ENCODE measurements at regions not wholly inside any gene's neighbourhood (a gene's known extent, or its start where the extent isn't known, plus 50 kb on each side); places are given as distances from the start of the nearest gene placed in this dataset.
"Not testable (repeated sequence)": the region's sequence is repeated elsewhere in the genome, so short reads cannot be mapped to it uniquely, and the experiment has no call there.

DNA sequence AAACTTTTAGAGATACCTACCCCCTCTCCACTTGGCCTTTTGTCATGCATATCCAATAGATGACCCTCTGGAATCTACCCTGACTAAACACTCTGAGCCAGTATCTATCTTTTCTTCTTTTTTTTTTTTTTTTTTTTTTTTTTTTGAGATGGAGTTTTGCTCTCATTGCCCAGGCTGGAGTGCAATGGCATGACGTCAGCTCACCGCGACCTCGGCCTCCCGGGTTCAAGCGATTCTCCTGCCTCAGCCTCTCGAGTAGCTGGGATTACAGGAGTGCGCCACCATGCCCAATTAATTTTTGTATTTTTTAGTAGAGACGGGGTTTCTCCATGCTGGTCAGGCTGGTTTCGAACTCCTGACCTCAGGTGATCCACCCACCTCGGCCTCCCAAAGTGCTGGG, 50.8 kb upstream of the GRIN2B start:
- not testable (repeated sequence) for H3K27me3 ChIP-seq (replicated peaks; ENCODE audit: control insufficient read depth, insufficient read depth, low read length); H3K4me3 ChIP-seq (replicated peaks; ENCODE audit: low read depth, low read length); H3K36me3 ChIP-seq (ENCODE audit: control insufficient read depth, insufficient read depth, low read length); DNase-seq (ENCODE audit: extremely low read depth, insufficient read length)

DNA sequence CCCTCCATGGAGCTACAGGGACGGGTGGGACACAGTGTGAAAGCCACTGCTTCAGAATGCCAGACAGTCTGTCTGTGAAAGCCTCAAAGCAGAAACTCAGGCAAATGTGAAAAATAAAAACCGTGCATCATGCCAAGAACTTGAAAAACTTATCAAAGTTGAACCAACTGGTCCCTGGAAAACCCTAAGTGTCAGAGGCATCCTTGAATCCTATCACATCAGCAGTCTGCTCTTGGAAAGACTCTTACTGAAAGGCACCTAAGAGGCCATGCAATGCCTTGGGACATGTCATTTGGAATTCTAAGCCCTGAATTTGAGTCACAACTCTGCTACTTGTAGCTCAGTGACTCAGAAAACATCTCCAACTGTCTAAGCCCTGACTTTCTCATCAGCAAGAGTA, 62.4 kb upstream of the GRIN2B start:
- Histone ChIP-seq H3K4me3 (replicated peaks; ENCODE audit: low read depth, low read length) (no peak overlapping the region), H3K36me3 (ENCODE audit: control insufficient read depth, insufficient read depth, low read length) (no peaks in the 10 kb centered on the region), H3K27me3 (replicated peaks; ENCODE audit: control insufficient read depth, insufficient read depth, low read length) (no peaks in the 10 kb centered on the region)
- DNase-seq (ENCODE audit: extremely low read depth, insufficient read length) = no peak
- TF ChIP-seq, protein P1, sequence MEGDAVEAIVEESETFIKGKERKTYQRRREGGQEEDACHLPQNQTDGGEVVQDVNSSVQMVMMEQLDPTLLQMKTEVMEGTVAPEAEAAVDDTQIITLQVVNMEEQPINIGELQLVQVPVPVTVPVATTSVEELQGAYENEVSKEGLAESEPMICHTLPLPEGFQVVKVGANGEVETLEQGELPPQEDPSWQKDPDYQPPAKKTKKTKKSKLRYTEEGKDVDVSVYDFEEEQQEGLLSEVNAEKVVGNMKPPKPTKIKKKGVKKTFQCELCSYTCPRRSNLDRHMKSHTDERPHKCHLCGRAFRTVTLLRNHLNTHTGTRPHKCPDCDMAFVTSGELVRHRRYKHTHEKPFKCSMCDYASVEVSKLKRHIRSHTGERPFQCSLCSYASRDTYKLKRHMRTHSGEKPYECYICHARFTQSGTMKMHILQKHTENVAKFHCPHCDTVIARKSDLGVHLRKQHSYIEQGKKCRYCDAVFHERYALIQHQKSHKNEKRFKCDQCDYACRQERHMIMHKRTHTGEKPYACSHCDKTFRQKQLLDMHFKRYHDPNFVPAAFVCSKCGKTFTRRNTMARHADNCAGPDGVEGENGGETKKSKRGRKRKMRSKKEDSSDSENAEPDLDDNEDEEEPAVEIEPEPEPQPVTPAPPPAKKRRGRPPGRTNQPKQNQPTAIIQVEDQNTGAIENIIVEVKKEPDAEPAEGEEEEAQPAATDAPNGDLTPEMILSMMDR (IDR thresholded peaks at IDR 0.05; ENCODE audit: insufficient read depth, low read length, poor library complexity, severe bottlenecking) = no peak

DNA sequence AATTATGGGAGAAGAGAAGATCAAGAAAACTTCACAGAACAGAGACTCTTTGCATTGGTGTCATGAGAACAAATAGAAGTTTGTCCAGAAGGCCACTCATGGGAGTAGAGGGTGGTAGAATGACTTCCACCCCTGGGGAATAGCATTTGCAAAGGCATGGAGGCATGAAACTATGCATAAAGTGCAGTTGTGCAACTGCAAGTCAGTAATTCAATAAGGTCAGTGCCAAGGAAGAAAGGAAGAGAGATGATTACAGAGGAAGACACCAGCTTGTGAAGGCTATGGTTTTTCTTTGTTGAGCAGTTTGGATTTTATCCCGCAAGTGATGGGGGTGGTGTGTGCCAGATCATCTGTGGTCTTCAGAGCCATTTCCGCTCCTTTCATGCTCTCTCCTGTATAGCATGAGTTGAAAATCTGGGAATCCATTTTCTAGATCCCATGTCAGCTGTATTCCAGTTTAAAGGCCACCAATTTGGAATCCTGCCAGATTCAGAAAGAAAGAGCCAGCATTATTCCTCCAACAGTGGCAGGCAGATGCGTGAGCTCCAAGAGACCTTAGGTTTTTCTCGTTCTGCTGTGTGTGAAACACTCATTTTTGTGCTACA, 67.6 kb upstream of the GRIN2B start:
- DNase-seq (ENCODE audit: extremely low read depth, insufficient read length) = no peak
- TF ChIP-seq, protein P1 (IDR thresholded peaks at IDR 0.05; ENCODE audit: insufficient read depth, low read length, poor library complexity, severe bottlenecking) = no peak
- Histone ChIP-seq H3K4me3 (replicated peaks; ENCODE audit: low read depth, low read length) (no peak overlapping the region), H3K36me3 (ENCODE audit: control insufficient read depth, insufficient read depth, low read length) (no peaks in the 10 kb centered on the region), H3K27me3 (replicated peaks; ENCODE audit: control insufficient read depth, insufficient read depth, low read length) (no peaks in the 10 kb centered on the region)

DNA sequence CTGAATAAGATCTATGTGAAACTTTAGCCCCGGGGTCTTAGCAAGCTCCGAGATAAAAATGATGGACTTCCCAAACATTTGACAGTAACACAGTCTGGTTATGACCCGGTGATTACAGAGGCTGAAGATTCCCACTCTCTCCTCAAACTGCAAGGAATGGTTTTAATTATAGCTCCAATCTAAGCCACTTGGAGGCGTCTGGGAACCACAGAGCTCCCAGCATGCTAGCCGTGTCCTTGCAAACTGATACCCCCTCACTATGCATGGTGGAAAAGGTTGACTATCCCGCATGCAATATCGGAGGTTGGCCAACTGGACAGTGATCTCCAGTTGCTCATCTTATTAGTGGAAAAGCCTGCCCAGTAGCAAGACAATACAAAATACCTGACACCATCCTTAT, 76.5 kb upstream of the GRIN2B start:
- H3K4me3 ChIP-seq (replicated peaks; ENCODE audit: low read depth, low read length) = no peak overlapping the region
- H3K36me3 ChIP-seq (ENCODE audit: control insufficient read depth, insufficient read depth, low read length) = no peaks in the 10 kb centered on the region
- DNase-seq (ENCODE audit: extremely low read depth, insufficient read length) = no peak
- TF ChIP-seq, protein P1 (IDR thresholded peaks at IDR 0.05; ENCODE audit: insufficient read depth, low read length, poor library complexity, severe bottlenecking) = no peak
- no peaks in the 10 kb centered on the region; the same call in 1 of the 2 replicates for H3K27me3 ChIP-seq (replicated peaks; ENCODE audit: control insufficient read depth, insufficient read depth, low read length)

DNA sequence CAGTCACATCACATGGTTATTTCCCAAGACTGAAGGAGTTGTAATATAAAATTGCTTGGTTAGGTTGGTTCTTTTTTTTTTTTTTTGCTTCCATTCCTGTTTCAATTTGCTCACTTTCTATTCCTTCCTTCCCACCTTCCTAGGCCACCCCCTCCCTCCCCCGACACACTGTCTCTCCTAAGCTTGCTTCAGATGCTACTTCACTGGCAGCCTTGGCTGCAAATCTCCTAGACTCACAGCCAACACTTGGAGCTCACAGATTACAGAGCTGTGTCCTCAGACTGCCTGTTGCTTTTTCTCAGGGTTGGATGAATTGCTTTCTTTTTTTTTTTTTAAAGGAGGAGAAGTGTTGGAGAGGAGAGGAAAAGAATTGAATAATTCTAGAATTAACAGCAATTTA, 77.3 kb upstream of the GRIN2B start:
- Histone ChIP-seq H3K36me3 (ENCODE audit: control insufficient read depth, insufficient read depth, low read length) (no peaks in the 10 kb centered on the region), H3K4me3 (replicated peaks; ENCODE audit: low read depth, low read length) (no peak overlapping the region), H3K27me3 (replicated peaks; ENCODE audit: control insufficient read depth, insufficient read depth, low read length) (no peaks in the 10 kb centered on the region; the same call in 1 of the 2 replicates)
- TF ChIP-seq, protein P1 (IDR thresholded peaks at IDR 0.05; ENCODE audit: insufficient read depth, low read length, poor library complexity, severe bottlenecking) = no peak
- no peak for DNase-seq (ENCODE audit: extremely low read depth, insufficient read length)

DNA sequence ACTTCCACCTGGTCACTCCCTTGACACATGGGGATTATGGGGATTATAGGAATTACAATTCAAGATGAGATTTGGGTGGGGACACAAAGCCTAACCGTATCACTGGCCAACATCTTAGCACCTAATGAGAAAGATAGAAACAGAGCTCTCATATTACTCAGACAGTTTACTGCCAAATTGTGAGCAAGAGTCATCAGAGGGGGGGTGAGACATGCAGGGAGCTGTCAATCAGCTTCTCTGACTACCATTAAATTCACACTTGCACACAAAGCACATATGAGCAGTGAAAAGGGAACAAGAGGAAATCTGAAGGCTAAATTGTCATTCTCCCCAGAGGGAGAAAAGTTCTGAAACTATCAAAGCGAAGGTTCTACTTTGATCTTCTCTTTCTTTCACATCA, 78.1 kb upstream of the GRIN2B start:
- no peak overlapping the region for H3K4me3 ChIP-seq (replicated peaks; ENCODE audit: low read depth, low read length)
- no peaks in the 10 kb centered on the region; the same call in 1 of the 2 replicates for H3K27me3 ChIP-seq (replicated peaks; ENCODE audit: control insufficient read depth, insufficient read depth, low read length)
- no peak for DNase-seq (ENCODE audit: extremely low read depth, insufficient read length)
- TF ChIP-seq, protein P1 (IDR thresholded peaks at IDR 0.05; ENCODE audit: insufficient read depth, low read length, poor library complexity, severe bottlenecking) = no peak
- no peaks in the 10 kb centered on the region for H3K36me3 ChIP-seq (ENCODE audit: control insufficient read depth, insufficient read depth, low read length)
